Mesenchymal stem cell (in vitro differentiated cells and primary cell): ENCODE measurements at regions not wholly inside any gene's neighbourhood (a gene's known extent, or its start where the extent isn't known, plus 50 kb on each side); places are given as distances from the start of the nearest gene placed in this dataset.

ENCODE experiments used
- DNase-seq: peaks from one replicate; pipeline ENCODE4 v3.0.0-alpha.2; 2013
- H2AFZ ChIP-seq: one replicate; pipeline ENCODE4 v1.6.1; 2013; ENCODE audit warnings: low read depth, mild to moderate bottlenecking, control low read depth, inconsistent platforms, low read length, moderate library complexity
- H2AK5ac ChIP-seq: 2 replicates; pipeline ENCODE4 v1.6.1; 2013; ENCODE audit warnings: low read length, moderate library complexity, mild to moderate bottlenecking, inconsistent platforms; ENCODE audit not compliant: severe bottlenecking
- H2BK120ac ChIP-seq: one replicate; pipeline ENCODE4 v1.6.1; 2013; ENCODE audit warnings: low read depth, mild to moderate bottlenecking, inconsistent platforms, low read length, moderate library complexity
- H2BK12ac ChIP-seq, 2 experiments: one replicate each; pipeline ENCODE4 v1.6.1; 2013; ENCODE audit warnings: inconsistent platforms in 2 of 2, low read length in 2 of 2, mild to moderate bottlenecking in 2 of 2, moderate library complexity in 2 of 2, control low read depth in 1 of 2
- H2BK15ac ChIP-seq: one replicate; pipeline ENCODE4 v1.6.1; 2013; ENCODE audit warnings: mild to moderate bottlenecking, low read depth, inconsistent platforms; ENCODE audit not compliant: poor library complexity, severe bottlenecking
- H2BK5ac ChIP-seq: 2 replicates; pipeline ENCODE4 v1.6.1; 2013; ENCODE audit warnings: low read depth, mild to moderate bottlenecking, low read length, control low read depth, inconsistent platforms; ENCODE audit not compliant: poor library complexity, severe bottlenecking
- H3K14ac ChIP-seq, 2 experiments: one replicate each; pipeline ENCODE4 v1.6.1; 2013; ENCODE audit warnings: inconsistent platforms in 2 of 2, low read length in 2 of 2, control low read depth in 1 of 2, mild to moderate bottlenecking in 1 of 2, moderate library complexity in 1 of 2
- H3K18ac ChIP-seq, 2 experiments: one replicate each; pipeline ENCODE4 v1.6.1; 2013; ENCODE audit warnings: inconsistent platforms in 2 of 2, low read length in 2 of 2, control low read depth in 1 of 2, low read depth in 1 of 2, mild to moderate bottlenecking in 1 of 2
- H3K23ac ChIP-seq, 2 experiments: one replicate each; pipeline ENCODE4 v1.6.1; 2013; ENCODE audit warnings: inconsistent platforms in 2 of 2, low read length in 2 of 2, mild to moderate bottlenecking in 2 of 2, moderate library complexity in 2 of 2, control low read depth in 1 of 2
- H3K27ac ChIP-seq: 2 replicates; pipeline ENCODE4 v1.5.1; 2013; ENCODE audit warnings: mild to moderate bottlenecking, moderate library complexity, low read length, control low read depth, inconsistent platforms; ENCODE audit not compliant: poor library complexity, severe bottlenecking
- H3K27me3 ChIP-seq, 2 experiments: 2 replicates each; pipeline versions ENCODE4 v1.6.1 to v1.7.0; 2013; ENCODE audit warnings: low read length in 2 of 2, mild to moderate bottlenecking in 2 of 2, moderate library complexity in 2 of 2, control low read depth in 1 of 2, inconsistent platforms in 1 of 2; ENCODE audit not compliant: control insufficient read depth in 1 of 2, insufficient read depth in 1 of 2
- H3K36me3 ChIP-seq, 2 experiments: 2 replicates each; pipeline versions ENCODE4 v1.6.1 to v1.7.0; 2013; ENCODE audit warnings: low read length in 2 of 2, control low read depth in 1 of 2, inconsistent platforms in 1 of 2, low read depth in 1 of 2, mild to moderate bottlenecking in 1 of 2; ENCODE audit not compliant: insufficient read depth in 2 of 2, control insufficient read depth in 1 of 2
- H3K4ac ChIP-seq, 2 experiments: one replicate each; pipeline ENCODE4 v1.6.1; 2013; ENCODE audit warnings: inconsistent platforms in 2 of 2, low read length in 2 of 2, mild to moderate bottlenecking in 2 of 2, moderate library complexity in 2 of 2, control low read depth in 1 of 2, low read depth in 1 of 2
- H3K4me1 ChIP-seq: 2 replicates; pipeline ENCODE4 v1.6.1; 2013; ENCODE audit warnings: low read depth, low read length, control low read depth; ENCODE audit not compliant: control insufficient read depth, insufficient read depth
- H3K4me2 ChIP-seq: 2 replicates; pipeline ENCODE4 v1.6.1; 2013; ENCODE audit warnings: low read length, mild to moderate bottlenecking, inconsistent platforms; ENCODE audit not compliant: poor library complexity, severe bottlenecking
- H3K4me3 ChIP-seq, 2 experiments: 2 replicates each; pipeline versions ENCODE4 v1.5.1 to v1.7.0; 2013; ENCODE audit warnings: low read length in 2 of 2, mild to moderate bottlenecking in 2 of 2, control low read depth in 1 of 2, low read depth in 1 of 2; ENCODE audit not compliant: insufficient read depth in 1 of 2
- H3K79me1 ChIP-seq: replicated peaks from 2 replicates; pipeline ENCODE4 v1.6.1; 2013; ENCODE audit warnings: mild to moderate bottlenecking, control low read depth, low read length, inconsistent platforms; ENCODE audit not compliant: poor library complexity, severe bottlenecking
- H3K9ac ChIP-seq: 2 replicates; pipeline ENCODE4 v1.7.0; 2013; ENCODE audit warnings: mild to moderate bottlenecking, low read length, moderate library complexity
- H3K9me3 ChIP-seq: 2 replicates; pipeline ENCODE4 v1.7.0; 2013; ENCODE audit warnings: mild to moderate bottlenecking, low read length; ENCODE audit not compliant: control insufficient read depth
- H4K8ac ChIP-seq: one replicate; pipeline ENCODE4 v1.6.1; 2013; ENCODE audit warnings: inconsistent platforms, mild to moderate bottlenecking, low read length, moderate library complexity
- H4K91ac ChIP-seq: one replicate; pipeline ENCODE4 v1.6.1; 2013; ENCODE audit warnings: mild to moderate bottlenecking, low read length, inconsistent platforms
- WGBS: methylation state at CpG from one replicate; pipeline ENCODE4 v1.1.7; 2013; ENCODE audit warnings: mixed read lengths; 5-methylcytosine and 5-hydroxymethylcytosine counted together

GRCh38 chr6:50976907-50977306 lies 158.2 kb downstream of the TFAP2B start:
- Histone ChIP-seq H2BK5ac (no peak overlapping the region), H3K36me3 (no peaks in the 10 kb centered on the region), H3K9ac (no peak overlapping the region), H3K4me2 (no peak overlapping the region), H2AFZ (no peak overlapping the region), H3K27me3 (no peaks in the 10 kb centered on the region), H3K27ac (no peak overlapping the region), H3K79me1 (no peaks in the 10 kb centered on the region), H3K14ac (no peak overlapping the region), H2BK15ac (no peak overlapping the region), H2AK5ac (no peak overlapping the region), H3K18ac (no peak overlapping the region), H3K4me3 (no peak overlapping the region), H4K91ac (no peak overlapping the region), H3K4ac (no peak overlapping the region), H3K9me3 (no peaks in the 10 kb centered on the region), H3K23ac (no peak overlapping the region), H2BK120ac (no peak overlapping the region), H3K4me1 (no peaks in the 10 kb centered on the region), H2BK12ac (no peak overlapping the region), H4K8ac (no peak overlapping the region)
- no peak for DNase-seq
- 80% methylated on average over 1 of the region's 2 CpGs for WGBS

GRCh38 chr6:50977796-50978195 lies 159.1 kb downstream of the TFAP2B start:
- H3K18ac ChIP-seq, result no peak overlapping the region
- no peak overlapping the region for H2AFZ ChIP-seq
- no peak overlapping the region for H4K91ac ChIP-seq
- H3K27me3 ChIP-seq, result no peaks in the 10 kb centered on the region
- H3K23ac ChIP-seq, result no peak overlapping the region
- H3K4me2 ChIP-seq, result no peak overlapping the region
- no peak overlapping the region for H2AK5ac ChIP-seq
- H3K4me3 ChIP-seq, result no peak overlapping the region
- no peaks in the 10 kb centered on the region for H3K4me1 ChIP-seq
- no peak overlapping the region for H2BK120ac ChIP-seq
- H3K36me3 ChIP-seq, result no peaks in the 10 kb centered on the region
- no peak overlapping the region for H3K4ac ChIP-seq
- peak overlapping the region; percentile 62 for H3K27ac ChIP-seq
- WGBS, result 45% methylated on average over 1 of the region's 1 CpG
- no peaks in the 10 kb centered on the region for H3K79me1 ChIP-seq
- no peak overlapping the region for H3K9ac ChIP-seq
- no peaks in the 10 kb centered on the region for H3K9me3 ChIP-seq
- no peak overlapping the region for H2BK15ac ChIP-seq
- H2BK5ac ChIP-seq, result no peak overlapping the region
- DNase-seq, result no peak
- H3K14ac ChIP-seq, result no peak overlapping the region
- no peak overlapping the region for H2BK12ac ChIP-seq
- H4K8ac ChIP-seq, result no peak overlapping the region

- no peak overlapping the region for H3K23ac ChIP-seq
- DNase-seq, result no peak
- no peak overlapping the region for H4K91ac ChIP-seq
- no peak overlapping the region for H3K4me3 ChIP-seq
- no peak overlapping the region for H3K4ac ChIP-seq
- no peak overlapping the region for H3K18ac ChIP-seq
- 79% methylated on average over 3 of the region's 4 CpGs for WGBS
- peak overlapping the region; percentile 11 for H2BK5ac ChIP-seq
- H2BK120ac ChIP-seq, result no peak overlapping the region
- H3K36me3 ChIP-seq, result no peaks in the 10 kb centered on the region
- peak overlapping the region; percentile 90 for H3K27ac ChIP-seq
- H4K8ac ChIP-seq, result no peak overlapping the region
- H3K14ac ChIP-seq, result no peak overlapping the region
- no peak overlapping the region for H2BK15ac ChIP-seq
- H3K4me2 ChIP-seq, result no peak overlapping the region
- H3K9me3 ChIP-seq, result no peaks in the 10 kb centered on the region
- no peak overlapping the region for H3K9ac ChIP-seq
- H3K27me3 ChIP-seq, result no peaks in the 10 kb centered on the region
- H2AFZ ChIP-seq, result no peak overlapping the region
- no peaks in the 10 kb centered on the region for H3K79me1 ChIP-seq
- no peak overlapping the region for H2BK12ac ChIP-seq
- peak overlapping the region; percentile 23 for H2AK5ac ChIP-seq
- no peaks in the 10 kb centered on the region for H3K4me1 ChIP-seq
Measured at GRCh38 chr6:50978380-50979170, 159.9 kb downstream of the TFAP2B start.

GRCh38 chr6:50979171-50979525 lies 160.5 kb downstream of the TFAP2B start:
- H2AFZ ChIP-seq, result no peak overlapping the region
- H2BK12ac ChIP-seq, result no peak overlapping the region
- H3K4me2 ChIP-seq, result no peak overlapping the region
- no peak for DNase-seq
- no peaks in the 10 kb centered on the region for H3K4me1 ChIP-seq
- no peaks in the 10 kb centered on the region for H3K9me3 ChIP-seq
- no peaks in the 10 kb centered on the region for H3K36me3 ChIP-seq
- H2BK5ac ChIP-seq, result peak overlapping the region; percentile 3
- no peak overlapping the region for H2AK5ac ChIP-seq
- H3K4me3 ChIP-seq, result no peak overlapping the region
- no peak overlapping the region for H3K23ac ChIP-seq
- H3K14ac ChIP-seq, result no peak overlapping the region
- H2BK15ac ChIP-seq, result no peak overlapping the region
- no peak overlapping the region for H3K4ac ChIP-seq
- no peak overlapping the region for H4K8ac ChIP-seq
- no peak overlapping the region for H3K9ac ChIP-seq
- no peaks in the 10 kb centered on the region for H3K79me1 ChIP-seq
- no peak overlapping the region for H3K18ac ChIP-seq
- H4K91ac ChIP-seq, result no peak overlapping the region
- H3K27me3 ChIP-seq, result no peaks in the 10 kb centered on the region
- WGBS, result 25% methylated on average over 2 of the region's 2 CpGs
- no peak overlapping the region for H2BK120ac ChIP-seq
- H3K27ac ChIP-seq, result peak overlapping the region; percentile 85
